Fibroblast of lung (primary cell): ENCODE measurements at regions not wholly inside any gene's neighbourhood (a gene's known extent, or its start where the extent isn't known, plus 50 kb on each side); places are given as distances from the start of the nearest gene placed in this dataset.

Source experiments
- DNase-seq, 2 donors: peaks; one replicate each; pipeline versions ENCODE4 v3.0.0 to v3.0.0-alpha.2; 2010; ENCODE audit warnings: low read depth in 2 of 2
- H2AFZ ChIP-seq: 2 replicates; pipeline ENCODE4 v1.5.1; 2012; ENCODE audit warnings: low read length, control low read depth, inconsistent platforms
- H3K27ac ChIP-seq: 2 replicates; pipeline ENCODE4 v1.5.1; 2011; ENCODE audit warnings: low read length, control low read depth; ENCODE audit not compliant: insufficient read depth
- H3K27me3 ChIP-seq: 2 replicates; pipeline ENCODE4 v1.5.1; 2011; ENCODE audit warnings: mild to moderate bottlenecking, low read length; ENCODE audit not compliant: control insufficient read depth, insufficient read depth
- H3K36me3 ChIP-seq: 2 replicates; pipeline ENCODE4 v1.5.1; 2011; ENCODE audit warnings: low read length; ENCODE audit not compliant: control insufficient read depth, insufficient read depth
- H3K4me1 ChIP-seq: 2 replicates; pipeline ENCODE4 v1.5.1; 2011; ENCODE audit warnings: low read length; ENCODE audit not compliant: control insufficient read depth, insufficient read depth; ENCODE audit errors: extremely low read depth
- H3K4me2 ChIP-seq: 2 replicates; pipeline ENCODE4 v1.5.1; 2011; ENCODE audit warnings: low read length, control low read depth; ENCODE audit not compliant: insufficient read depth; ENCODE audit errors: extremely low read depth
- H3K4me3 ChIP-seq, 4 experiments: fragments of 200-600 bp in 1 of 4; sonication (generic) in 1 of 4; replicated peaks in 1 of 4; 2 replicates each; pipeline ENCODE4 v1.5.1; 2011 to 2016; ENCODE audit warnings: low read length in 4 of 4, low read depth in 3 of 4, mild to moderate bottlenecking in 3 of 4, control low read depth in 2 of 4, inconsistent platforms in 1 of 4, mixed read lengths in 1 of 4; ENCODE audit not compliant: insufficient read depth in 1 of 4; ENCODE audit errors: control extremely low read depth in 1 of 4
- H3K79me2 ChIP-seq: 2 replicates; pipeline ENCODE4 v1.5.1; 2012; ENCODE audit warnings: mild to moderate bottlenecking, low read length, inconsistent platforms; ENCODE audit not compliant: control insufficient read depth, insufficient read depth
- H3K9ac ChIP-seq: 2 replicates; pipeline ENCODE4 v1.5.1; 2011; ENCODE audit warnings: mild to moderate bottlenecking, low read length, control low read depth; ENCODE audit not compliant: insufficient read depth
- H3K9me3 ChIP-seq: 2 replicates; pipeline ENCODE4 v1.5.1; 2012; ENCODE audit warnings: low read depth, low read length; ENCODE audit not compliant: control insufficient read depth, insufficient read depth
- H4K20me1 ChIP-seq: 2 replicates; pipeline ENCODE4 v1.5.1; 2011; ENCODE audit warnings: low read length; ENCODE audit not compliant: control insufficient read depth, insufficient read depth; ENCODE audit errors: extremely low read depth
- EZH2 ChIP-seq: IDR thresholded peaks from 2 replicates; pipeline ENCODE4 v1.5.1; 2012; ENCODE audit warnings: low read length, control low read depth, mild to moderate bottlenecking; ENCODE audit errors: missing control alignments
- TF ChIP-seq, protein P1 (sequence below), 2 donors: IDR thresholded peaks in 1 of 2; conservative IDR thresholded peaks in 1 of 2; 1 replicate in 1 of 2; 2 replicates in 1 of 2; pipeline ENCODE4 v1.5.1; 2011 to 2012; ENCODE audit warnings: low read length in 2 of 2, control low read depth in 1 of 2, inconsistent platforms in 1 of 2, low read depth in 1 of 2, mild to moderate bottlenecking in 1 of 2

DNA sequence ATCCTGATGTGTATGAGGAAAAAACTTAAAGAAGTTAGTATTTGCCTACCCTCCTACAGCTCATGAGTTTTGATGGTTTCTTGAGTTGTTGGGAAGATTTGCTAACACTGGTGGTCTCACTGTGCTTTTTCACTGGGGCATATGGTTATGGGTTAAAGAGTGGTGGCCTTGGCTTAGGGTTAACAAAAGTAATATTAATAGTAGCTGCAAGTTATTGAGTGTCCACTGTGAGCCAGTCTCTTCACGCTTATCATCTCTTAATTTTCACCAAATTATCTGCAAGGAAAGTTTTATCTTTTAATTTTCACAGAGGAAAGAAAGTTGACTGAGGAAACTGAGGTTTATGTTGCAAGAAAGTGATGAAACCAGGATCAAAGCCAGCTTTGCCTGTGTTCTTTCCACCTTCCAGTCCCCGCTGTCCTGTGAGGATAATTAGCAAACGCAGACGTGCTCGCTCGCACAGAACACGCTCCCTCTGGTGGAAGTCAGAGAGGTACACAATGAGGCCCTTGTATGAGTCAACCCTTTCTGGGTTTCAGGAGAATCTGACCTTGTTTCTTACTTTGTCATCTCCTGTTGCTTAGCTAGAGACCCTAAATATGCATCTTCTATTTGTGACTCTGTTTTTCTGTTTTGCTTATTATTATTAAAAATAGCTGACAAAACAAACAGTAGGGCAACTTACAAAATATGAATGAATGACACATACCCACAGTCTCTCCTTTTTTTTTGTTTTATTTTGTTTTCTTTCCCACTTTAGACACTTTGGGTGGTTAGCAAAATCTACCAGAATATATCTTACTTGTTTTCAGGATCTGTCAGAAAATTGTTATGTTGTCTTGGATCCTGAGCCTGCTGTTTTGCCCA lies 94.3 kb downstream of the DDIT4L start:
- no peaks in the 10 kb centered on the region for H4K20me1 ChIP-seq
- peak; percentile 67 to 73 for DNase-seq
- TF ChIP-seq, protein P1, sequence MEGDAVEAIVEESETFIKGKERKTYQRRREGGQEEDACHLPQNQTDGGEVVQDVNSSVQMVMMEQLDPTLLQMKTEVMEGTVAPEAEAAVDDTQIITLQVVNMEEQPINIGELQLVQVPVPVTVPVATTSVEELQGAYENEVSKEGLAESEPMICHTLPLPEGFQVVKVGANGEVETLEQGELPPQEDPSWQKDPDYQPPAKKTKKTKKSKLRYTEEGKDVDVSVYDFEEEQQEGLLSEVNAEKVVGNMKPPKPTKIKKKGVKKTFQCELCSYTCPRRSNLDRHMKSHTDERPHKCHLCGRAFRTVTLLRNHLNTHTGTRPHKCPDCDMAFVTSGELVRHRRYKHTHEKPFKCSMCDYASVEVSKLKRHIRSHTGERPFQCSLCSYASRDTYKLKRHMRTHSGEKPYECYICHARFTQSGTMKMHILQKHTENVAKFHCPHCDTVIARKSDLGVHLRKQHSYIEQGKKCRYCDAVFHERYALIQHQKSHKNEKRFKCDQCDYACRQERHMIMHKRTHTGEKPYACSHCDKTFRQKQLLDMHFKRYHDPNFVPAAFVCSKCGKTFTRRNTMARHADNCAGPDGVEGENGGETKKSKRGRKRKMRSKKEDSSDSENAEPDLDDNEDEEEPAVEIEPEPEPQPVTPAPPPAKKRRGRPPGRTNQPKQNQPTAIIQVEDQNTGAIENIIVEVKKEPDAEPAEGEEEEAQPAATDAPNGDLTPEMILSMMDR (conservative IDR thresholded peaks at IDR 0.05 in 1 of 2, IDR thresholded peaks at IDR 0.05 in 1 of 2; ENCODE audit: low read depth in 1 of 2, low read length in 2 of 2), result peak; percentile 85 to 87
- TF ChIP-seq EZH2, result no peak
- no peak overlapping the region for H3K27ac ChIP-seq
- no peak overlapping the region for H3K4me3 ChIP-seq
- H3K79me2 ChIP-seq, result no peaks in the 10 kb centered on the region
- no peaks in the 10 kb centered on the region for H3K9me3 ChIP-seq
- no peak overlapping the region for H3K4me2 ChIP-seq
- no peak overlapping the region for H2AFZ ChIP-seq
- no peaks in the 10 kb centered on the region for H3K36me3 ChIP-seq
- H3K4me1 ChIP-seq, result no peaks in the 10 kb centered on the region
- H3K27me3 ChIP-seq, result no peaks in the 10 kb centered on the region
- no peak overlapping the region for H3K9ac ChIP-seq

DNA sequence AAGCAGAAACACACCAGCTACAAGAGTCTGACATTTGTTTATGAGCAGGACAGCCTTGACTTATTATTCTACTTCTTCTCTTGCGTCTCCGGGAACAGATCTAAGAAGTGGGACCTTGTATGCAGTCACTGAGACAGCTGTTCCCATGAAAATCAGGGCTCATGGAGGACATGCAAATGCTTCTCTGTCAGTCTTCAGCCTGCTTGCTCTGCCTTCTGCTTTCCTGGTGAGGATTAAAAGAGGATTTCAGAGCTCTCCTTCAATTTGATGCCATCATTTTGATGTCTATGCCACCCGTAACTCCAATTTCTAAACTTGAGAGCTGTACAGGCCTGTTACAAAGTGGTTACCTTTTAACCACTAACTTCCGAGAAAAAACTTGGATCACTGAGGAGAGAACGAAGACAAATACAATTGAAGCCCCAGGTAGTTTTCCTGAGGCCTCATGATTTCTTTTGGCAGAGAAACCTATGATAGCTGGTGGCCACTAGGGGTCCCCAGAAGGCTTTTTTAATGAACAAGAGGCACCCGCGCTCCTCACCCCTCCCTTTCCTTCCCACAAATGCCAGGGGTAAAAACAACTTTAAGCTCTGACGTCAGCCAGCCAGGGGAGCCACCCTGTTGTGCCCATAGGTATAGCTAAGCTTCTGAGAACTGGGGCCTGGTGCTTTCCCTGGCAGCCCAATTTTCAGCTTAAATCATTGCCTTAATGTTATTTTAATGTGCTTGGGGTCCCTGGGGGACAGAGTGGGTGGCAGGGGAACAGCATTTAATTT lies 97.0 kb downstream of the DDIT4L start:
- no peak overlapping the region for H3K27ac ChIP-seq
- no peaks in the 10 kb centered on the region for H3K27me3 ChIP-seq
- H3K4me1 ChIP-seq, result no peaks in the 10 kb centered on the region
- peak overlapping the region; percentile 48 for H2AFZ ChIP-seq
- H3K4me2 ChIP-seq, result peak overlapping the region; percentile 16
- no peak overlapping the region for H3K4me3 ChIP-seq
- no peaks in the 10 kb centered on the region for H3K79me2 ChIP-seq
- H4K20me1 ChIP-seq, result no peaks in the 10 kb centered on the region
- DNase-seq, result peak; percentile 80 to 86
- H3K9ac ChIP-seq, result no peak overlapping the region
- H3K9me3 ChIP-seq, result no peaks in the 10 kb centered on the region
- H3K36me3 ChIP-seq, result no peaks in the 10 kb centered on the region
- TF ChIP-seq, protein P1 (conservative IDR thresholded peaks at IDR 0.05 in 1 of 2, IDR thresholded peaks at IDR 0.05 in 1 of 2; ENCODE audit: low read depth in 1 of 2, low read length in 2 of 2), result peak; percentile 83
- no peak for TF ChIP-seq EZH2

DNA sequence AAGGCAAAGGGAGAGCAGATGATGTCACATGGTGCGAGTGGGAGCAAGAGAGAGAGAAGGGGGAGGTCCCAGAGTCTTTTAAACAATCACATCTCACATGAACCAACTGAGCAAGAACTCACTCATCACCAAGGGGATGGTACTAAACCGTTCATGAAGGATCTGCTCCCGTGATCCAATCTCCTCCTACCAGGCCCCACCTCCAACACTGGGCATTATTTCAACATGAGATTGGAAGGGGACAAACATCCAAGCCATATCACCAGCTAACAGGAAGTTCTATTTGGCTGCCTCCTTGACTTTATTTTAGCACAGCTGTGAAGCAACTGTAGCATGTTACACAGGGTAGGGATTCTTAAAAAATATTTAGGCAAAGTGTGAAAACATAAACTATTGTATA lies 102.5 kb downstream of the DDIT4L start:
- Histone ChIP-seq H2AFZ (peak overlapping the region; percentile 9), H3K9ac (no peak overlapping the region), H3K9me3 (no peaks in the 10 kb centered on the region), H3K79me2 (no peaks in the 10 kb centered on the region), H3K27me3 (no peaks in the 10 kb centered on the region), H4K20me1 (no peaks in the 10 kb centered on the region), H3K27ac (no peak overlapping the region), H3K4me2 (no peak overlapping the region), H3K4me3 (no peak overlapping the region), H3K36me3 (no peaks in the 10 kb centered on the region), H3K4me1 (no peaks in the 10 kb centered on the region)
- peak in 1 of 2 donors; percentile 6 for DNase-seq
- TF ChIP-seq EZH2, result no peak
